SK-MEL-5 (cell line): ENCODE measurements at regions not wholly inside any gene's neighbourhood (a gene's known extent, or its start where the extent isn't known, plus 50 kb on each side); places are given as distances from the start of the nearest gene placed in this dataset.
"Not testable (repeated sequence)": the region's sequence is repeated elsewhere in the genome, so short reads cannot be mapped to it uniquely, and the experiment has no call there.

ENCODE experiments used
- DNase-seq: peaks from one replicate; pipeline ENCODE4 v3.0.0-alpha.2; 2016; ENCODE audit warnings: low read depth, low spot score
- in situ Hi-C: cut with HindIII; loops from 2 replicates; pipeline ENCODE4 v1.10.0; 2016; ENCODE audit warnings: low sequenced_read_pairs, high pct_unique_total_duplicates, low pct_unique_long_range_greater_than_20kb

- in situ Hi-C loops: no loop called here
- no peak for DNase-seq
Observed at GRCh38 chr6:78157606-78158005, 504.8 kb downstream of the MEI4 start.

- DNase-seq: no peak
- in situ Hi-C loops: no loop called here
Observed at GRCh38 chr6:78188891-78189290, 536.1 kb downstream of the MEI4 start.

- in situ Hi-C loops: no loop called here
- DNase-seq: no peak
Observed at GRCh38 chr6:78192057-78192456, 539.2 kb downstream of the MEI4 start.

- in situ Hi-C loops: no loop called here
- DNase-seq: no peak
Observed at GRCh38 chr6:78199044-78199443, 546.2 kb downstream of the MEI4 start.

- in situ Hi-C loops: no loop called here
- DNase-seq: no peak
Observed at GRCh38 chr6:78222226-78222625, 569.4 kb downstream of the MEI4 start.

GRCh38 chr6:78231002-78231401 lies 578.2 kb downstream of the MEI4 start:
- in situ Hi-C loops: no loop called here
- DNase-seq: no peak

GRCh38 chr6:78243519-78243918 lies 590.7 kb downstream of the MEI4 start:
- DNase-seq: no peak
- in situ Hi-C loops: no loop called here

GRCh38 chr6:78251931-78252330 lies 599.1 kb downstream of the MEI4 start:
- in situ Hi-C loops: no loop called here
- no peak for DNase-seq

- DNase-seq: no peak
- in situ Hi-C loops: no loop called here
Observed at GRCh38 chr6:78253618-78254017, 600.8 kb downstream of the MEI4 start.

GRCh38 chr6:78259935-78260334 lies 607.1 kb downstream of the MEI4 start:
- DNase-seq: no peak
- in situ Hi-C loops: no loop called here

GRCh38 chr6:78260427-78260826 lies 606.9 kb upstream of the IRAK1BP1 start:
- DNase-seq, in situ Hi-C loops: not testable (repeated sequence)

- DNase-seq: no peak
Observed at GRCh38 chr6:78268591-78269452, 598.5 kb upstream of the IRAK1BP1 start.

GRCh38 chr6:78300885-78301284 lies 566.5 kb upstream of the IRAK1BP1 start:
- DNase-seq: no peak
- in situ Hi-C loops: no loop called here

More at GRCh38 chr6:78268591-78269452, 598.5 kb upstream of the IRAK1BP1 start:
- in situ Hi-C loops: no loop called here

GRCh38 chr6:78302411-78302810 lies 564.9 kb upstream of the IRAK1BP1 start:
- in situ Hi-C loops: no loop called here
- DNase-seq: no peak

GRCh38 chr6:78308025-78308424 lies 559.3 kb upstream of the IRAK1BP1 start:
- DNase-seq: peak; percentile 23
- in situ Hi-C loops: no loop called here

- no peak for DNase-seq
- in situ Hi-C loops: no loop called here
Observed at GRCh38 chr6:78322068-78322845, 545.1 kb upstream of the IRAK1BP1 start.

GRCh38 chr6:78324213-78324612 lies 543.1 kb upstream of the IRAK1BP1 start:
- in situ Hi-C loops: no loop called here
- DNase-seq: no peak

- in situ Hi-C loops: no loop called here
- no peak for DNase-seq
Observed at GRCh38 chr6:78340755-78341154, 526.6 kb upstream of the IRAK1BP1 start.

- in situ Hi-C loops: no loop called here
- DNase-seq: no peak
Observed at GRCh38 chr6:78345882-78346281, 521.5 kb upstream of the IRAK1BP1 start.
